WTC11 (cell line): ENCODE measurements at regions not wholly inside any gene's neighbourhood (a gene's known extent, or its start where the extent isn't known, plus 50 kb on each side); places are given as distances from the start of the nearest gene placed in this dataset.
"Not testable (repeated sequence)": the region's sequence is repeated elsewhere in the genome, so short reads cannot be mapped to it uniquely, and the experiment has no call there.

ENCODE experiments used
- CREB1 ChIP-seq: sonication (generic); formaldehyde crosslinking; IDR thresholded peaks from 2 replicates; pipeline ENCODE4 v1.8.0; 2023; ENCODE audit warnings: mild to moderate bottlenecking, missing genetic modification reagents
- ERG ChIP-seq: fragments of 250-450 bp; sonication (Bioruptor Pico); IDR thresholded peaks from 2 replicates; pipeline ENCODE4 v1.8.0; 2021; ENCODE audit warnings: mild to moderate bottlenecking
- JUN ChIP-seq: sonication (generic); formaldehyde crosslinking; IDR thresholded peaks from 2 replicates; pipeline ENCODE4 v1.8.0; 2023; ENCODE audit warnings: mild to moderate bottlenecking, missing genetic modification reagents
- SMAD3 ChIP-seq: sonication (generic); formaldehyde crosslinking; IDR thresholded peaks from 2 replicates; pipeline ENCODE4 v1.8.0; 2022; ENCODE audit warnings: missing genetic modification reagents, mild to moderate bottlenecking, borderline replicate concordance
- ZNF121 ChIP-seq: sonication (generic); formaldehyde crosslinking; IDR thresholded peaks from 2 replicates; pipeline ENCODE4 v1.8.0; 2023; ENCODE audit warnings: missing genetic modification reagents
- ZNF263 ChIP-seq: sonication (generic); formaldehyde crosslinking; IDR thresholded peaks from 2 replicates; pipeline ENCODE4 v1.8.1; 2022; ENCODE audit warnings: low read depth, mild to moderate bottlenecking, moderate library complexity, missing genetic modification reagents
- TF ChIP-seq, protein P1 (sequence below): fragments of 200-600 bp; IDR thresholded peaks from 2 replicates; pipeline ENCODE4 v1.8.0; 2022; ENCODE audit warnings: antibody characterized with exemption

DNA sequence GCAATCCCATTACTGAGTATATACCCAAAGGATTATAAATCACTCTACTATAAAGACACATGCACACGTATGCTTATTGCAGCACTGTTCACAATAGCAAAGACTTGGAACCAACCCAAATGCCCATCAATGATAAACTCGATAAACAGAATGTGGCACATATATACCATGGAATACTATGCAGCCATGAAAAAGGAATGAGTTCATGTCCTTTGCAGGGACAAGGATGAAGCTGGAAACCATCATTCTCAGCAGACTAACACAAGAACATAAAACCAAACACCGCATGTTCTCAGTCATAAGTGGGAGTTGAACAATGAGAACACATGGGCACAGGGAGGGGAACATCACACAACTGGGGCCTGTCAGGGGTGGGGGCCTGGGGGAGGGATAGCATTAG is 532.8 kb upstream of the AMOT start:
- not testable (repeated sequence) for TF ChIP-seq SMAD3; ZNF263; JUN; ERG; ZNF121; CREB1 (CRISPR knock-in tag)
- TF ChIP-seq, protein P1, sequence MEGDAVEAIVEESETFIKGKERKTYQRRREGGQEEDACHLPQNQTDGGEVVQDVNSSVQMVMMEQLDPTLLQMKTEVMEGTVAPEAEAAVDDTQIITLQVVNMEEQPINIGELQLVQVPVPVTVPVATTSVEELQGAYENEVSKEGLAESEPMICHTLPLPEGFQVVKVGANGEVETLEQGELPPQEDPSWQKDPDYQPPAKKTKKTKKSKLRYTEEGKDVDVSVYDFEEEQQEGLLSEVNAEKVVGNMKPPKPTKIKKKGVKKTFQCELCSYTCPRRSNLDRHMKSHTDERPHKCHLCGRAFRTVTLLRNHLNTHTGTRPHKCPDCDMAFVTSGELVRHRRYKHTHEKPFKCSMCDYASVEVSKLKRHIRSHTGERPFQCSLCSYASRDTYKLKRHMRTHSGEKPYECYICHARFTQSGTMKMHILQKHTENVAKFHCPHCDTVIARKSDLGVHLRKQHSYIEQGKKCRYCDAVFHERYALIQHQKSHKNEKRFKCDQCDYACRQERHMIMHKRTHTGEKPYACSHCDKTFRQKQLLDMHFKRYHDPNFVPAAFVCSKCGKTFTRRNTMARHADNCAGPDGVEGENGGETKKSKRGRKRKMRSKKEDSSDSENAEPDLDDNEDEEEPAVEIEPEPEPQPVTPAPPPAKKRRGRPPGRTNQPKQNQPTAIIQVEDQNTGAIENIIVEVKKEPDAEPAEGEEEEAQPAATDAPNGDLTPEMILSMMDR = not testable (repeated sequence)
